ENCODE measurements at regions not wholly inside any gene's neighbourhood (a gene's known extent, or its start where the extent isn't known, plus 50 kb on each side); places are given as distances from the start of the nearest gene placed in this dataset.

GRCh38 chr2:104412384-104412783 is 441.5 kb upstream of the POU3F3 start:
- Histone ChIP-seq H3K27ac (ENCODE audit: low read depth, low read length) (no peak overlapping the region), H3K4me1 (ENCODE audit: control insufficient read depth, insufficient read depth, low read length) (peaks cover 4% of the 10 kb centered on the region), H3K9ac (ENCODE audit: extremely low read depth, low read length, poor library complexity, severe bottlenecking) (no peak overlapping the region), H3K4me3 (ENCODE audit: low read length) (no peak overlapping the region), H3K36me3 (ENCODE audit: control insufficient read depth, insufficient read depth, low read length) (no peaks in the 10 kb centered on the region), H3K27me3 (ENCODE audit: control insufficient read depth, insufficient read depth, low read length, poor library complexity, severe bottlenecking) (no peaks in the 10 kb centered on the region), H3K9me3 (ENCODE audit: control insufficient read depth, low read length) (no peaks in the 10 kb centered on the region)
- WGBS, 2 experiments (ENCODE audit: insufficient coverage in 1 of 2, insufficient read length in 1 of 2): 33 to 71% methylated on average over 1 to 2 of the region's 2 CpGs
- Mint-ChIP-seq H3K4me3 (no peak overlapping the region), H3K36me3 (ENCODE audit: low read depth) (no peaks in the 10 kb centered on the region), H3K27ac (no peak overlapping the region), H3K27me3 (ENCODE audit: insufficient read depth) (peaks cover 11% of the 10 kb centered on the region), H3K9me3 (no peaks in the 10 kb centered on the region), H3K4me1 (peaks cover 38% of the 10 kb centered on the region)
- peak; percentile 83 for DNase-seq
- TF ChIP-seq CTCF (conservative IDR thresholded peaks at IDR 0.05): peak; percentile 91

- H3K9me3 ChIP-seq (ENCODE audit: control insufficient read depth, low read length): no peaks in the 10 kb centered on the region
- H3K4me3 Mint-ChIP-seq: no peak overlapping the region
- no peak overlapping the region for H3K27ac Mint-ChIP-seq
- no peaks in the 10 kb centered on the region for H3K9me3 Mint-ChIP-seq
- H3K4me3 ChIP-seq (ENCODE audit: low read length): no peak overlapping the region
- no peaks in the 10 kb centered on the region for H3K27me3 ChIP-seq (ENCODE audit: control insufficient read depth, insufficient read depth, low read length, poor library complexity, severe bottlenecking)
- 87 to 93% methylated on average over 7 to 8 of the region's 8 CpGs for WGBS, 2 experiments (ENCODE audit: insufficient coverage in 1 of 2, insufficient read length in 1 of 2)
- no peak overlapping the region for H3K27ac ChIP-seq (ENCODE audit: low read depth, low read length)
- H3K9ac ChIP-seq (ENCODE audit: extremely low read depth, low read length, poor library complexity, severe bottlenecking): no peak overlapping the region
- DNase-seq: no peak
- H3K36me3 ChIP-seq (ENCODE audit: control insufficient read depth, insufficient read depth, low read length): no peaks in the 10 kb centered on the region
- H3K4me1 ChIP-seq (ENCODE audit: control insufficient read depth, insufficient read depth, low read length): no peaks in the 10 kb centered on the region
- peaks cover 34% of the 10 kb centered on the region for H3K4me1 Mint-ChIP-seq
- peaks cover 11% of the 10 kb centered on the region for H3K27me3 Mint-ChIP-seq (ENCODE audit: insufficient read depth)
- no peaks in the 10 kb centered on the region for H3K36me3 Mint-ChIP-seq (ENCODE audit: low read depth)
- no peak for TF ChIP-seq CTCF (conservative IDR thresholded peaks at IDR 0.05)
Measured at GRCh38 chr2:104413890-104414289, 440.0 kb upstream of the POU3F3 start.

GRCh38 chr2:104415284-104415683 is 438.6 kb upstream of the POU3F3 start:
- Histone ChIP-seq H3K27me3 (ENCODE audit: control insufficient read depth, insufficient read depth, low read length, poor library complexity, severe bottlenecking) (no peaks in the 10 kb centered on the region), H3K9me3 (ENCODE audit: control insufficient read depth, low read length) (no peaks in the 10 kb centered on the region), H3K27ac (ENCODE audit: low read depth, low read length) (no peak overlapping the region), H3K9ac (ENCODE audit: extremely low read depth, low read length, poor library complexity, severe bottlenecking) (no peak overlapping the region), H3K4me3 (ENCODE audit: low read length) (no peak overlapping the region), H3K4me1 (ENCODE audit: control insufficient read depth, insufficient read depth, low read length) (no peaks in the 10 kb centered on the region), H3K36me3 (ENCODE audit: control insufficient read depth, insufficient read depth, low read length) (no peaks in the 10 kb centered on the region)
- peak; percentile 19 for TF ChIP-seq CTCF (conservative IDR thresholded peaks at IDR 0.05)
- H3K9me3 Mint-ChIP-seq: no peaks in the 10 kb centered on the region
- H3K4me3 Mint-ChIP-seq: peak overlapping the region; percentile 2
- DNase-seq: peak; percentile 80
- no peak overlapping the region for H3K27ac Mint-ChIP-seq
- H3K27me3 Mint-ChIP-seq (ENCODE audit: insufficient read depth): peaks cover 11% of the 10 kb centered on the region
- no peaks in the 10 kb centered on the region for H3K36me3 Mint-ChIP-seq (ENCODE audit: low read depth)
- WGBS, 2 experiments (ENCODE audit: insufficient coverage in 1 of 2, insufficient read length in 1 of 2): 51 to 56% methylated on average over 6 of the region's 6 CpGs
- H3K4me1 Mint-ChIP-seq: peaks cover 34% of the 10 kb centered on the region
